ENCODE measurements at regions not wholly inside any gene's neighbourhood (a gene's known extent, or its start where the extent isn't known, plus 50 kb on each side); places are given as distances from the start of the nearest gene placed in this dataset.

- Mint-ChIP-seq H3K27ac (no peak overlapping the region), H3K4me1 (no peaks in the 10 kb centered on the region), H3K9me3 (no peaks in the 10 kb centered on the region), H3K4me3 (no peak overlapping the region), H3K36me3 (no peaks in the 10 kb centered on the region), H3K27me3 (no peaks in the 10 kb centered on the region)
- DNase-seq (no peak), ATAC-seq (ENCODE audit: low read depth) (no peak)
- POLR2A ChIA-PET: no interaction called here
Measured at GRCh38 chrX:9087271-9088040, 53.5 kb upstream of the FAM9B start.

DNA sequence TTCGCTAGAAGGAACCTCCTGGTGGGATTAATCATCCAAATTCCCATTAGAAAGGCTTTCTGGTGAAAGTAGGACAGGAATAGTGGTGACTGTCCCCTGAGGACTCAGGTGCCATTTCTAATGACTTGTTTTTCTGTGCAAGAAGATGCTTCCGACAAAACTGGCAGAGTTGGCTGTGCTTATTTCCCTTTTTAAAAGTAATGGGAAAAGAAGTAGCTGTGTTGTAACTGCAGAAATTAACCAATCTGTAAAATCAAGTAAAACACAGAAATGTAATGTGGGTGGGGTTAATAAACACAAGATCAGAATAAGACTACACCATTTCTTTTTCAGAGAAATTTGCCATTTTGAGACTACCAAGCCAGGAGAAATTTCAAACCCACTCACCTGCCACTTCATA, 55.0 kb upstream of the FAM9B start:
- POLR2A ChIA-PET: no interaction called here
- ATAC-seq (ENCODE audit: low read depth): no peak
- no peak overlapping the region for H3K27ac Mint-ChIP-seq

GRCh38 chrX:9090766-9091165, 56.8 kb upstream of the FAM9B start:
- Mint-ChIP-seq H3K4me1 (no peaks in the 10 kb centered on the region), H3K9me3 (peaks cover 2% of the 10 kb centered on the region), H3K4me3 (no peak overlapping the region), H3K27me3 (no peaks in the 10 kb centered on the region), H3K27ac (no peak overlapping the region), H3K36me3 (no peaks in the 10 kb centered on the region)
- POLR2A ChIA-PET: no interaction called here
- DNase-seq (no peak), ATAC-seq (ENCODE audit: low read depth) (no peak)

More for the DNA sequence above, 55.0 kb upstream of the FAM9B start:
- Mint-ChIP-seq H3K9me3 (no peaks in the 10 kb centered on the region), H3K27me3 (no peaks in the 10 kb centered on the region), H3K4me1 (no peaks in the 10 kb centered on the region), H3K36me3 (no peaks in the 10 kb centered on the region), H3K4me3 (no peak overlapping the region)
- DNase-seq: no peak

- DNase-seq (no peak), ATAC-seq (ENCODE audit: low read depth) (no peak)
- POLR2A ChIA-PET: no interaction called here
- H3K4me3 Mint-ChIP-seq: no peak overlapping the region
- no peaks in the 10 kb centered on the region for H3K36me3 Mint-ChIP-seq
- no peaks in the 10 kb centered on the region for H3K27me3 Mint-ChIP-seq
- peaks cover 2% of the 10 kb centered on the region for H3K9me3 Mint-ChIP-seq
- no peaks in the 10 kb centered on the region for H3K4me1 Mint-ChIP-seq
- H3K27ac Mint-ChIP-seq: no peak overlapping the region
Measured at GRCh38 chrX:9091258-9091657, 57.3 kb upstream of the FAM9B start.

DNA sequence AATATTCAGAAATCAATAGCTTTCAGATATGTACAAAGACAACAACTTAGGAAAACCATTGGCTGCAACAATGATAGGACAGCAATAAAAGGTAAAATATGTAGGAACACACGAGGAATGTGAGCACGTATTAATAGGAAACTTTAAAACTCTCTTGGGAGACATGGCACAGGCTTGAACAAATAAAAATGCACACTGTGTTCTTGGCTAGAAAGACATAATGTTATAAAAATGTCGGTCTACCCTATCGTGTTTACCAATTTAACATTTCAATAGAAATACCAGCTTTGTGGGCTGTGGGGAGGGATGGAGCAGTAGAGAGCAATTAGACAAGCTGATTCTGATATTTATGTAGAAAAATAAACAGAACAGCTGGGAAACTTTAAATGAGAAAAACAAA, 69.0 kb upstream of the FAM9B start:
- POLR2A ChIA-PET: no interaction called here
- no peak for DNase-seq
- Mint-ChIP-seq H3K27me3 (no peaks in the 10 kb centered on the region), H3K9me3 (no peaks in the 10 kb centered on the region), H3K4me3 (no peak overlapping the region), H3K36me3 (no peaks in the 10 kb centered on the region), H3K4me1 (no peaks in the 10 kb centered on the region), H3K27ac (no peak overlapping the region)
- no peak for ATAC-seq (ENCODE audit: low read depth)

DNA sequence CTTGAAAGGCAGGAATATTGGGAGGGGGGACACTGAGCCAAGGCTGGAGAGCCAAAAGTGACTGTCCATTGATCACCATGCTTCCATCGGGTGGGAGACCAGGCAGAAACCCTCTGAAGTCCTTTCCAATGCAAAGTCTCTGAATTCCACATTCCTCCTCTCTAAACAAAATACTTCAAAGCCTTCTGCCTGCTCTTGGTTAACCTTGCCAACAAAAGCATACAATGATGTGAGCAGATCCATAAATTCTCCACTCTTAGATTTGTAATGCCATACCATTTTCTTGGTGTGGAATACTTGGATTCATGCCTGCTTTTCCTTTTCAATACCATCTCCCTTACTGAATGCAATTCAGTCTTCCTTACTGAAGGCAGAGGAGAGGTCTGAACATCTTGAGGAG, 74.1 kb upstream of the FAM9B start:
- ATAC-seq (ENCODE audit: low read depth) (no peak), DNase-seq (no peak)
- H3K27ac Mint-ChIP-seq: no peak overlapping the region
- POLR2A ChIA-PET: no interaction called here
- H3K36me3 Mint-ChIP-seq: no peaks in the 10 kb centered on the region
- H3K4me3 Mint-ChIP-seq: no peak overlapping the region
- no peaks in the 10 kb centered on the region for H3K27me3 Mint-ChIP-seq
- H3K4me1 Mint-ChIP-seq: no peaks in the 10 kb centered on the region
- no peaks in the 10 kb centered on the region for H3K9me3 Mint-ChIP-seq

- H3K36me3 Mint-ChIP-seq: no peaks in the 10 kb centered on the region
- H3K27ac Mint-ChIP-seq: no peak overlapping the region
- no peaks in the 10 kb centered on the region for H3K27me3 Mint-ChIP-seq
- H3K4me1 Mint-ChIP-seq: no peaks in the 10 kb centered on the region
- DNase-seq (no peak), ATAC-seq (ENCODE audit: low read depth) (no peak)
- POLR2A ChIA-PET: no interaction called here
- H3K9me3 Mint-ChIP-seq: no peaks in the 10 kb centered on the region
- no peak overlapping the region for H3K4me3 Mint-ChIP-seq
Measured at GRCh38 chrX:9110808-9111207, 76.9 kb upstream of the FAM9B start.

GRCh38 chrX:9114245-9114644, 80.3 kb upstream of the FAM9B start:
- Mint-ChIP-seq H3K4me3 (no peak overlapping the region), H3K27ac (no peak overlapping the region)

GRCh38 chrX:9117851-9118250, 83.9 kb upstream of the FAM9B start:
- Mint-ChIP-seq H3K36me3 (no peaks in the 10 kb centered on the region), H3K27me3 (peaks cover 2% of the 10 kb centered on the region), H3K9me3 (peaks cover 5% of the 10 kb centered on the region), H3K4me3 (no peak overlapping the region), H3K4me1 (no peaks in the 10 kb centered on the region), H3K27ac (no peak overlapping the region)
- DNase-seq (no peak), ATAC-seq (ENCODE audit: low read depth) (no peak)
- POLR2A ChIA-PET: no interaction called here

More at GRCh38 chrX:9114245-9114644, 80.3 kb upstream of the FAM9B start:
- H3K9me3 Mint-ChIP-seq: no peaks in the 10 kb centered on the region
- no peak for DNase-seq
- peaks cover 2% of the 10 kb centered on the region for H3K27me3 Mint-ChIP-seq
- ATAC-seq (ENCODE audit: low read depth): no peak
- POLR2A ChIA-PET: no interaction called here
- H3K36me3 Mint-ChIP-seq: no peaks in the 10 kb centered on the region
- no peaks in the 10 kb centered on the region for H3K4me1 Mint-ChIP-seq

DNA sequence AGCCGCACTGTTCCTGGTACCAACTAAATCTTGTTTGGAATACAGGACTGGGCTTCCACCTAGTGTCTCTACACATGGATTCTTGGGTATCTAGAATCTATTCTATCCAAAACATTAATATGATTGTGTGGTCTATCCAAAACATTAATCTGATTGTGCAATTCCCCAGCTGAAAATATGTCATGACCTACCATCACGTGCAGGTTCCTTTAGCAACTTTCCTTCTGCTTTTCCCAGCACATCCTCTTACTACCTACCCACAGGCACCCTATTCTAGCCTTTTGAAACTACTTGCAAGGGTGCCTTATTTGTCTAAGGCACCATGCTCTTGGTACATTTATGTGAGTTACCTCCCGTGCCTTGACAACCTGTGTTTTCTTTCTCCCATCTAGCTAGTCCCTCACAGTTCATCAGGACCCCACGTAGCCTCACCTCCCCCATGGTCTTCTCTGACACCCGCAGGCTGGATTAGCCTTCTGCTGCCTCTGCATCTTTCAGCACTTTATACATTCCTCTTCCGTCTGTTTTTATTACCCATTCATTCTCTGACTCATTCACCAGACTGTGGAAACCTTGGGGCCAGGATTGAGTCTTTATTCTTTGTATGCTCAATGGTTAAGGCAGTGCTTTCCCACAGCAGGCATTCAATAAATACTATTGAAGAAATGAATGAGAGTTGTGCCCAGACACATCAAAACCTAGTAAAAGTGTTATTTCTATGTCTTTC, 88.8 kb upstream of the FAM9B start:
- ATAC-seq (ENCODE audit: low read depth) (no peak), DNase-seq (no peak)
- Mint-ChIP-seq H3K27me3 (no peaks in the 10 kb centered on the region), H3K9me3 (peaks cover 6% of the 10 kb centered on the region), H3K4me1 (no peaks in the 10 kb centered on the region), H3K4me3 (no peak overlapping the region), H3K36me3 (no peaks in the 10 kb centered on the region), H3K27ac (no peak overlapping the region)
- POLR2A ChIA-PET: no interaction called here

DNA sequence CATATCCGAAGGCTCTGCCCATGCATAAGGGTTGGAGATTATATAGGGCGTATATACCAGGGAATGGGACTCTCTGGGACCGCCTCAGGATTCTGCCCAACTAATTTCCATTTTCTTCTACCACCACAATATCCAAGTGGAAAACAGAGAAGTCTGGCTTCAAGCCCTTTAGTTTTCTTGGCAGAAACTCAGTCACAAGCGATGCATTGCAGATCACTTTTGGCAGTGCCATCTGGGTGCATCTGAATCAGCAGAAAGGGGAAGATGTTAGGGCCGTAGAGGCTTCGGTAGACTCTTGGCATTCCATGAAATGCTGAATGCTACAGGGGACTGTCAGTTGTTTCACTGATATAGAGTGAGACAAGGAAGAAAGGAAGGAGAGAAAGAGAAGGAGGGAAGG, 94.1 kb upstream of the FAM9B start:
- no peak for ATAC-seq (ENCODE audit: low read depth)
- no peaks in the 10 kb centered on the region for H3K36me3 Mint-ChIP-seq
- no peak overlapping the region for H3K27ac Mint-ChIP-seq
- H3K4me1 Mint-ChIP-seq: no peaks in the 10 kb centered on the region
- no peaks in the 10 kb centered on the region for H3K27me3 Mint-ChIP-seq
- POLR2A ChIA-PET: no interaction called here
- H3K9me3 Mint-ChIP-seq: peaks cover 5% of the 10 kb centered on the region
- DNase-seq: no peak
- H3K4me3 Mint-ChIP-seq: no peak overlapping the region

DNA sequence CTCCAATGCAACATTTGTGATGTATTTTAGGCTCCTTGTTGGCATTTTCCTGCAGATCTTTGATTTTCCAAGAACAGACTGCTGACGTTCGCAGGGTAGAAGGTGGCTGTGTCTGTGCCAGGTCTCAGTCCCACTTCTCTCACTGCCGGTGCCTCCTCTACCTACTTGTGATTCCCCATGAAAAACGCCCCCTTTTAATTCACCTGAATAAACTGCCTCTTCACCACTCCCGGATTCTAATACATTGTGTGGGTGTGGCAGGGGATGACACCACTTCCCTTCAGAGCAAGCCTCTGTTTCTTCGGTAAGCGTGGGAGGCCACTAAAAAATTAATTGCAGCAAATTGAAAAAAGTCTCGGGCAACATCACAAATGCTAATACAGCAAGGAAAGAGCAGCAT, 96.1 kb upstream of the FAM9B start:
- Mint-ChIP-seq H3K4me1 (no peaks in the 10 kb centered on the region), H3K27me3 (no peaks in the 10 kb centered on the region), H3K4me3 (no peak overlapping the region), H3K36me3 (no peaks in the 10 kb centered on the region), H3K27ac (no peak overlapping the region), H3K9me3 (peaks cover 5% of the 10 kb centered on the region)
- POLR2A ChIA-PET: no interaction called here
- DNase-seq (no peak), ATAC-seq (ENCODE audit: low read depth) (no peak)

DNA sequence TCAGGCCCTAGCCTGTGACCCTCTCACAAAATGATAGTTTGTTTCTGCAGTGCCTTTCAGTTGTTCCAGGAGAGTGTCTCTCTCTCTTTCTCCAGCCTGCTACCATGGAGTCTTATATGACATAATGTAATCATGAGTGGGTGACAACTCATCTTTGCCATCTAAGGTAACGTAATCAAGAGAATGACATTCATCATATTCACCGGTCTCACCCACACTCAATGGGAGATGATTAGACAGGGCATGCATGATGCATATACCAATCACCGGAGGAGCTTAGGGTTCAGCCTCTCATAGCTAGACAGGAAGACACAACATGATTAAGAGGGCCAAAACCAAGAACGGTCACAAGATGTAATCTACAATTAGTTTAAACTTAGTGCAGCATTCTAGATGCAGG, 97.1 kb upstream of the FAM9B start:
- POLR2A ChIA-PET: no interaction called here
- H3K4me1 Mint-ChIP-seq: no peaks in the 10 kb centered on the region
- no peak overlapping the region for H3K27ac Mint-ChIP-seq
- no peaks in the 10 kb centered on the region for H3K36me3 Mint-ChIP-seq
- ATAC-seq (ENCODE audit: low read depth) (no peak), DNase-seq (no peak)
- no peak overlapping the region for H3K4me3 Mint-ChIP-seq
- no peaks in the 10 kb centered on the region for H3K27me3 Mint-ChIP-seq
- peaks cover 5% of the 10 kb centered on the region for H3K9me3 Mint-ChIP-seq

DNA sequence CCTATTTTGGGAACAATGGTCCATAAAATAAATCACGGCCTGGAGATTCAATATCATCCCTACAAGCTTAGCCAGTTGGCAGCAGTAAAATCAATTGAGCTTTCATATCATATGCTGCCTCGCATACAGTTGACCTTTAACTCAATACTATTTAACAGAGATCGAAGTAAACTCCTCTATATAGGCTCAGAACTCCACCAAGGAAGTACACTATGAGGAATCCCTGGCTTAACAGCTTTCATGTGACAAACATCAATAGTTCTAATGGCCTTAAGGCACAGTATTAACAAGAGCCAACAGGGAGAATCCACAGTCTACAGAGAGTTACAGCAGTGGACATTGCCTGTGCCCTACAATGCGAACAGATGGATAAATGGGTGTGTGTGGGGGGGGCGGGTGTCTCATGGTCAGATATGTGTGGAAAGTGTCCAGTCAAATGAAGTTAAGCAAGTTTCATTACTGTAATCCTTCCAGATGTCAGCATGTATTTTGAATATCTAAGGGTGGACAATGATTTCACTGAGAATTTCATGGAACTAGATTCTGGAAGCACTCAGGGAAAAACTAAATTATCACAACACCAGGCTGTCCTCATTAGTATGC, 98.2 kb upstream of the FAM9B start:
- Mint-ChIP-seq H3K36me3 (no peaks in the 10 kb centered on the region), H3K27me3 (no peaks in the 10 kb centered on the region), H3K9me3 (peaks cover 5% of the 10 kb centered on the region), H3K4me3 (no peak overlapping the region), H3K4me1 (no peaks in the 10 kb centered on the region), H3K27ac (no peak overlapping the region)
- DNase-seq: no peak
- no peak for ATAC-seq (ENCODE audit: low read depth)
- POLR2A ChIA-PET: no interaction called here
